HepG2 (cell line): ENCODE measurements at regions not wholly inside any gene's neighbourhood (a gene's known extent, or its start where the extent isn't known, plus 50 kb on each side); places are given as distances from the start of the nearest gene placed in this dataset.

ENCODE experiments used
- ATAC-seq: fragments of 200-7000 bp; cut with Tn5 transposase; 3 replicates; pipeline ENCODE4 v1.9.1; 2020; ENCODE audit warnings: mild to moderate bottlenecking, moderate library complexity
- BruUV-seq: library from RNA; stranded (reverse); fragments of 400-500 nt; replicated peaks from 2 replicates; lab custom pipeline; 2021; lab: Mats Ljungman, UMichigan
- CTCF ChIA-PET: fragments of 300-600 bp; formaldehyde crosslinking; extraction: SDS; loops from one replicate; lab custom pipeline; 2021; ENCODE audit warnings: low total read pairs, inconsistent platforms, low intra/inter-chr PET ratio; lab: Yijun Ruan, JAX
- POLR2A ChIA-PET: fragments of 350-600 bp; sonication (Branson Sonifier 250); formaldehyde crosslinking; loops from one replicate; lab custom pipeline; 2020; ENCODE audit warnings: antibody characterized with exemption, inconsistent platforms; lab: Yijun Ruan, JAX
- DNase-seq: peaks from one replicate; pipeline ENCODE4 v3.0.0-alpha.2; 2015; ENCODE audit warnings: low spot score
- FAIRE-seq: peaks from 3 replicates; lab custom pipeline; 2011; peaks lifted over from hg19 to GRCh38; lab: Jason Lieb, UNC
- H2AFZ ChIP-seq: one replicate; pipeline ENCODE4 v1.6.1; 2011; ENCODE audit warnings: low read length, inconsistent platforms
- H3K27ac ChIP-seq: fragments of 300-600 bp; 3 replicates; pipeline ENCODE4 v1.8.0; 2011; ENCODE audit warnings: mixed run types, mild to moderate bottlenecking, mixed read lengths, low read length, inconsistent platforms; ENCODE audit not compliant: insufficient read depth; ENCODE audit errors: extremely low read length
- H3K27me3 ChIP-seq, 2 experiments: fragments of 200-600 bp in 1 of 2; 2 replicates in 1 of 2; 3 replicates in 1 of 2; pipeline versions ENCODE4 v1.6.0 to v1.8.0; 2011; ENCODE audit warnings: low read length in 2 of 2, mild to moderate bottlenecking in 2 of 2, moderate library complexity in 2 of 2, inconsistent platforms in 1 of 2; ENCODE audit not compliant: insufficient read depth in 2 of 2, control insufficient read depth in 1 of 2
- H3K36me3 ChIP-seq, 2 experiments: fragments of 200-600 bp in 1 of 2; replicated peaks in 1 of 2; 2 replicates in 1 of 2; 3 replicates in 1 of 2; pipeline versions ENCODE4 v1.5.1 to v1.8.0; 2011; ENCODE audit warnings: low read length in 2 of 2, inconsistent platforms in 1 of 2; ENCODE audit not compliant: insufficient read depth in 2 of 2, control insufficient read depth in 1 of 2
- H3K4me1 ChIP-seq: 2 replicates; pipeline ENCODE4 v1.5.1; 2012; ENCODE audit warnings: low read length, inconsistent platforms; ENCODE audit not compliant: insufficient read depth
- H3K4me2 ChIP-seq: 2 replicates; pipeline ENCODE4 v1.6.0; 2011; ENCODE audit warnings: low read depth, low read length, inconsistent platforms
- H3K4me3 ChIP-seq, 3 experiments: fragments of 200-600 bp in 1 of 3; sonication (generic), shearing (Covaris generic) in 1 of 3; replicated peaks in 1 of 3; 2 replicates each; pipeline ENCODE4 v1.5.1; 2011 to 2016; ENCODE audit warnings: low read length in 3 of 3, inconsistent platforms in 2 of 3, low read depth in 2 of 3, mild to moderate bottlenecking in 2 of 3, control low read depth in 1 of 3, mixed read lengths in 1 of 3; ENCODE audit not compliant: insufficient read depth in 1 of 3
- H3K79me2 ChIP-seq: one replicate; pipeline ENCODE4 v1.6.1; 2011; ENCODE audit warnings: low read length, inconsistent platforms; ENCODE audit not compliant: insufficient read depth
- H3K9ac ChIP-seq: 2 replicates; pipeline ENCODE4 v1.6.0; 2011; ENCODE audit warnings: mild to moderate bottlenecking, low read depth, low read length, inconsistent platforms; ENCODE audit not compliant: insufficient read depth
- H3K9me3 ChIP-seq: 2 replicates; pipeline ENCODE4 v1.5.1; 2012; ENCODE audit warnings: mild to moderate bottlenecking, low read length
- H4K20me1 ChIP-seq: 2 replicates; pipeline ENCODE4 v1.6.0; 2011; ENCODE audit warnings: inconsistent platforms, mild to moderate bottlenecking, low read length, moderate library complexity; ENCODE audit not compliant: insufficient read depth
- AGO1 ChIP-seq: fragments of 200-400 bp; formaldehyde crosslinking; IDR thresholded peaks from 2 replicates; pipeline ENCODE4 v1.6.1; 2017; ENCODE audit warnings: mild to moderate bottlenecking, low read depth, low read length, moderate library complexity; ENCODE audit not compliant: poor library complexity, severe bottlenecking
- ATF7-NPFF ChIP-seq: sonication (generic); formaldehyde crosslinking; IDR thresholded peaks from 2 replicates; pipeline ENCODE4 v1.8.1; 2023; ENCODE audit warnings: mild to moderate bottlenecking, low read depth, missing genetic modification reagents, moderate library complexity
- FOSL2 ChIP-seq: sonication (generic); formaldehyde crosslinking; IDR thresholded peaks from 2 replicates; pipeline ENCODE4 v1.4.0; 2020; ENCODE audit warnings: missing genetic modification reagents
- FOXJ3 ChIP-seq: sonication (generic); formaldehyde crosslinking; IDR thresholded peaks from 2 replicates; pipeline ENCODE4 v1.4.0; 2020; ENCODE audit warnings: missing genetic modification reagents, mild to moderate bottlenecking, borderline replicate concordance
- GLI4 ChIP-seq: sonication (generic); formaldehyde crosslinking; IDR thresholded peaks from 2 replicates; pipeline ENCODE4 v1.5.1; 2020; ENCODE audit warnings: missing genetic modification reagents, mild to moderate bottlenecking, moderate library complexity, borderline replicate concordance
- JUN ChIP-seq: sonication (generic); formaldehyde crosslinking; IDR thresholded peaks from 2 replicates; pipeline ENCODE4 v1.4.0; 2020; ENCODE audit warnings: mild to moderate bottlenecking, missing genetic modification reagents
- MAF1 ChIP-seq: sonication (generic); formaldehyde crosslinking; IDR thresholded peaks from 2 replicates; pipeline ENCODE4 v1.5.0; 2020; ENCODE audit warnings: missing genetic modification reagents, borderline replicate concordance
- MLLT10 ChIP-seq: sonication (generic); formaldehyde crosslinking; IDR thresholded peaks from 2 replicates; pipeline ENCODE4 v1.4.0; 2020; ENCODE audit warnings: missing genetic modification reagents
- PHF20 ChIP-seq: sonication (generic); formaldehyde crosslinking; IDR thresholded peaks from 2 replicates; pipeline ENCODE4 v1.5.0; 2020; ENCODE audit warnings: mild to moderate bottlenecking, missing genetic modification reagents
- POGK ChIP-seq: sonication (generic); formaldehyde crosslinking; conservative IDR thresholded peaks from 2 replicates; pipeline ENCODE4 v1.8.0; 2022; ENCODE audit warnings: mild to moderate bottlenecking, moderate library complexity, missing genetic modification reagents
- SOX6 ChIP-seq, 2 experiments: fragments of 450-650 bp in 1 of 2; sonication (generic) in 1 of 2; formaldehyde crosslinking in 1 of 2; IDR thresholded peaks; 2 replicates each; pipeline versions ENCODE4 v1.4.0 to v1.6.1; 2017 to 2020; ENCODE audit warnings: antibody characterized with exemption in 1 of 2, mild to moderate bottlenecking in 1 of 2, missing genetic modification reagents in 1 of 2
- ZFP62 ChIP-seq: sonication (generic); formaldehyde crosslinking; IDR thresholded peaks from 2 replicates; pipeline ENCODE4 v1.4.0; 2020; ENCODE audit warnings: missing genetic modification reagents
- ZNF124 ChIP-seq: sonication (generic); formaldehyde crosslinking; IDR thresholded peaks from 2 replicates; pipeline ENCODE4 v1.4.0; 2020; ENCODE audit warnings: missing genetic modification reagents
- ZNF225 ChIP-seq: sonication (generic); formaldehyde crosslinking; IDR thresholded peaks from 2 replicates; pipeline ENCODE4 v1.4.0; 2020; ENCODE audit warnings: mild to moderate bottlenecking, missing genetic modification reagents
- ZNF615 ChIP-seq: sonication (generic); formaldehyde crosslinking; IDR thresholded peaks from 2 replicates; pipeline ENCODE4 v1.5.0; 2020; ENCODE audit warnings: mild to moderate bottlenecking, missing genetic modification reagents, borderline replicate concordance
- WGBS: methylation state at CpG from one replicate; pipeline ENCODE4 v1.1.6; 2017; ENCODE audit warnings: low lambda C conversion rate; 5-methylcytosine and 5-hydroxymethylcytosine counted together
- in situ Hi-C: cut with HindIII; loops from 2 replicates; pipeline ENCODE4 v1.10.0; 2017; ENCODE audit warnings: low pct_unique_long_range_greater_than_20kb; ENCODE audit not compliant: extremely low pct_ligation_motif_present
- intact Hi-C: fragments of 100-400 bp; cut with micrococcal nuclease; formaldehyde crosslinking; loops from one replicate; pipeline ENCODE4 v1.10.0; 2022; ENCODE audit not compliant: unreplicated experiment

GRCh38 chr11:23336961-23337360, 476.7 kb upstream of the CCDC179 start:
- ATAC-seq (no peak), FAIRE-seq (no peak), DNase-seq (no peak)
- WGBS, result 6% methylated on average over 2 of the region's 2 CpGs
- CTCF ChIA-PET, result no interaction called here
- no peaks in the 10 kb centered on the region for H4K20me1 ChIP-seq
- no peak overlapping the region for H3K4me3 ChIP-seq
- H3K4me1 ChIP-seq, result no peaks in the 10 kb centered on the region
- H3K27me3 ChIP-seq, result no peaks in the 10 kb centered on the region
- no peak overlapping the region for H3K27ac ChIP-seq
- TF ChIP-seq MLLT10 (CRISPR knock-in tag) (no peak), FOXJ3 (no peak), FOSL2 (CRISPR knock-in tag) (no peak), ATF7-NPFF (no peak), POGK (CRISPR knock-in tag) (no peak), GLI4 (CRISPR knock-in tag) (no peak), JUN (no peak), AGO1 (no peak), ZNF225 (CRISPR knock-in tag) (no peak), PHF20 (no peak), ZFP62 (no peak), SOX6 (IDR thresholded peaks at IDR 0.05) (no peak), SOX6 (CRISPR knock-in tag; IDR thresholded peaks at IDR 0.05) (no peak), ZNF124 (no peak), ZNF615 (CRISPR knock-in tag) (no peak), MAF1 (CRISPR knock-in tag) (no peak)
- H3K9ac ChIP-seq, result no peak overlapping the region
- peaks cover 6% of the 10 kb centered on the region; the same call in 1 of the 2 replicates for H3K9me3 ChIP-seq
- in situ Hi-C loops (no loop called here), intact Hi-C loops (no loop called here)
- no peaks in the 10 kb centered on the region for H3K36me3 ChIP-seq
- no peak overlapping the region for H2AFZ ChIP-seq
- no peaks in the 10 kb centered on the region for H3K79me2 ChIP-seq
- no TSS peak for BruUV-seq
- POLR2A ChIA-PET, result no interaction called here
- no peak overlapping the region for H3K4me2 ChIP-seq
